HEK293 (cell line): ENCODE measurements at regions not wholly inside any gene's neighbourhood (a gene's known extent, or its start where the extent isn't known, plus 50 kb on each side); places are given as distances from the start of the nearest gene placed in this dataset.

Experiments
- CTCF ChIA-PET: fragments of 350-600 bp; formaldehyde crosslinking; extraction: SDS; loops from one replicate; lab custom pipeline; 2021; ENCODE audit warnings: antibody characterized with exemption; lab: Yijun Ruan, JAX
- POLR2A ChIA-PET: fragments of 300-600 bp; formaldehyde crosslinking; extraction: SDS; loops from one replicate; lab custom pipeline; 2020; ENCODE audit warnings: antibody characterized with exemption, inconsistent platforms; lab: Yijun Ruan, JAX
- H3K27ac ChIP-seq: fragments of 200-500 bp; sonication (Bioruptor generic); 2 replicates; pipeline ENCODE4 v1.5.1; 2014; ENCODE audit warnings: low read depth, low read length, control low read depth, inconsistent platforms; ENCODE audit errors: extremely low read depth
- H3K36me3 ChIP-seq, 2 experiments: fragments of 200-500 bp in 1 of 2; sonication (Bioruptor generic) in 1 of 2; 1 replicate in 1 of 2; 2 replicates in 1 of 2; pipeline ENCODE4 v1.5.1; 2014 to 2017; ENCODE audit warnings: inconsistent platforms in 2 of 2, low read length in 2 of 2; ENCODE audit not compliant: control insufficient read depth in 2 of 2, insufficient read depth in 1 of 2
- H3K4me1 ChIP-seq: fragments of 200-500 bp; sonication (Bioruptor generic); 2 replicates; pipeline ENCODE4 v1.5.1; 2014; ENCODE audit warnings: mild to moderate bottlenecking, low read length, inconsistent platforms; ENCODE audit not compliant: control insufficient read depth, insufficient read depth
- H3K4me3 ChIP-seq: 2 replicates; pipeline ENCODE4 v1.5.1; 2011; ENCODE audit warnings: low read depth, mild to moderate bottlenecking, control low read depth, low read length, moderate library complexity
- H3K9me3 ChIP-seq: fragments of 200-500 bp; sonication (Bioruptor generic); 2 replicates; pipeline ENCODE4 v1.5.1; 2014; ENCODE audit warnings: low read depth, low read length, inconsistent platforms; ENCODE audit not compliant: control insufficient read depth, insufficient read depth
- OVOL3 ChIP-seq: fragments of 450-650 bp; formaldehyde crosslinking; IDR thresholded peaks from 2 replicates; pipeline ENCODE4 v1.5.1; 2016; ENCODE audit warnings: missing biosample characterization, missing genetic modification characterization
- PRDM6 ChIP-seq: fragments of 450-650 bp; formaldehyde crosslinking; IDR thresholded peaks from 2 replicates; pipeline ENCODE4 v1.5.1; 2017; ENCODE audit warnings: missing biosample characterization, missing genetic modification characterization
- ZEB2 ChIP-seq: fragments of 450-650 bp; formaldehyde crosslinking; IDR thresholded peaks from 2 replicates; pipeline ENCODE4 v1.5.1; 2016; ENCODE audit warnings: missing biosample characterization, missing genetic modification characterization
- ZNF10 ChIP-seq: fragments of 450-650 bp; formaldehyde crosslinking; IDR thresholded peaks from 2 replicates; pipeline ENCODE4 v1.5.1; 2017; ENCODE audit warnings: missing biosample characterization, missing genetic modification characterization
- ZNF140 ChIP-seq: fragments of 450-650 bp; formaldehyde crosslinking; IDR thresholded peaks from 2 replicates; pipeline ENCODE4 v1.5.1; 2016; ENCODE audit warnings: missing biosample characterization, missing genetic modification characterization
- ZNF184 ChIP-seq: fragments of 450-650 bp; IDR thresholded peaks from 2 replicates; pipeline ENCODE4 v1.5.1; 2018; ENCODE audit warnings: missing biosample characterization, mild to moderate bottlenecking, missing genetic modification characterization
- ZNF211 ChIP-seq: fragments of 450-650 bp; formaldehyde crosslinking; IDR thresholded peaks from 2 replicates; pipeline ENCODE4 v1.5.1; 2016; ENCODE audit warnings: low read depth, missing biosample characterization, missing genetic modification characterization
- ZNF223 ChIP-seq: fragments of 450-650 bp; formaldehyde crosslinking; IDR thresholded peaks from 2 replicates; pipeline ENCODE4 v1.5.1; 2016; ENCODE audit warnings: missing biosample characterization, missing genetic modification characterization
- ZNF341 ChIP-seq: fragments of 450-650 bp; formaldehyde crosslinking; IDR thresholded peaks from 2 replicates; pipeline ENCODE4; 2016; ENCODE audit warnings: low read depth, missing biosample characterization, missing genetic modification characterization
- ZNF354C ChIP-seq: fragments of 450-650 bp; formaldehyde crosslinking; IDR thresholded peaks from 2 replicates; pipeline ENCODE4 v1.5.1; 2016; ENCODE audit warnings: missing biosample characterization, missing genetic modification characterization, low read depth, borderline replicate concordance
- ZNF544 ChIP-seq: fragments of 450-650 bp; formaldehyde crosslinking; IDR thresholded peaks from 2 replicates; pipeline ENCODE4 v1.5.0; 2017; ENCODE audit warnings: missing biosample characterization, missing genetic modification characterization
- ZNF596 ChIP-seq: fragments of 450-650 bp; IDR thresholded peaks from 2 replicates; pipeline ENCODE4 v1.5.0; 2018; ENCODE audit warnings: missing biosample characterization, mild to moderate bottlenecking, missing genetic modification characterization, moderate library complexity
- ZNF600 ChIP-seq: fragments of 450-650 bp; formaldehyde crosslinking; IDR thresholded peaks from 2 replicates; pipeline ENCODE4 v1.5.1; 2016; ENCODE audit warnings: missing biosample characterization, missing genetic modification characterization
- ZNF623 ChIP-seq: fragments of 450-650 bp; formaldehyde crosslinking; IDR thresholded peaks from 2 replicates; pipeline ENCODE4 v1.5.1; 2016; ENCODE audit warnings: missing biosample characterization, missing genetic modification characterization
- ZNF654 ChIP-seq: fragments of 450-650 bp; formaldehyde crosslinking; IDR thresholded peaks from 2 replicates; pipeline ENCODE4 v1.5.1; 2016; ENCODE audit warnings: low read depth, missing biosample characterization, missing genetic modification characterization
- ZNF707 ChIP-seq: fragments of 450-650 bp; formaldehyde crosslinking; IDR thresholded peaks from 2 replicates; pipeline ENCODE4 v1.5.1; 2016; ENCODE audit warnings: missing biosample characterization, missing genetic modification characterization
- ZNF768 ChIP-seq: fragments of 450-650 bp; formaldehyde crosslinking; IDR thresholded peaks from 2 replicates; pipeline ENCODE4 v1.5.1; 2018; ENCODE audit warnings: missing biosample characterization, mild to moderate bottlenecking, missing genetic modification characterization
- ZNF792 ChIP-seq: fragments of 450-650 bp; formaldehyde crosslinking; IDR thresholded peaks from 2 replicates; pipeline ENCODE4 v1.5.1; 2016; ENCODE audit warnings: missing biosample characterization, missing genetic modification characterization
- ZXDB ChIP-seq: fragments of 450-650 bp; formaldehyde crosslinking; IDR thresholded peaks from 2 replicates; pipeline ENCODE4 v1.5.1; 2016; ENCODE audit warnings: missing biosample characterization, missing genetic modification characterization
- TF ChIP-seq, protein P1 (sequence below): fragments of 450-650 bp; formaldehyde crosslinking; IDR thresholded peaks from 2 replicates; pipeline ENCODE4 v1.5.1; 2016; ENCODE audit warnings: missing biosample characterization, missing genetic modification characterization
- TF ChIP-seq, protein P2 (sequence below): fragments of 450-650 bp; formaldehyde crosslinking; IDR thresholded peaks from 2 replicates; pipeline ENCODE4 v1.5.1; 2016; ENCODE audit warnings: missing biosample characterization, missing genetic modification characterization
- TF ChIP-seq, protein P3 (sequence below): fragments of 450-650 bp; formaldehyde crosslinking; IDR thresholded peaks from 2 replicates; pipeline ENCODE4 v1.5.1; 2016; ENCODE audit warnings: missing biosample characterization, missing genetic modification characterization
- TF ChIP-seq, protein P4 (sequence below): fragments of 450-650 bp; formaldehyde crosslinking; conservative IDR thresholded peaks from 2 replicates; pipeline ENCODE4 v1.5.1; 2016; ENCODE audit warnings: low read depth, missing biosample characterization, missing genetic modification characterization

- no peak for TF ChIP-seq ZNF600 (tag by site-specific recombination)
- no peak for TF ChIP-seq ZNF184
- TF ChIP-seq ZNF354C (tag by site-specific recombination) = no peak
- TF ChIP-seq ZNF623 = no peak
- TF ChIP-seq, protein P1, sequence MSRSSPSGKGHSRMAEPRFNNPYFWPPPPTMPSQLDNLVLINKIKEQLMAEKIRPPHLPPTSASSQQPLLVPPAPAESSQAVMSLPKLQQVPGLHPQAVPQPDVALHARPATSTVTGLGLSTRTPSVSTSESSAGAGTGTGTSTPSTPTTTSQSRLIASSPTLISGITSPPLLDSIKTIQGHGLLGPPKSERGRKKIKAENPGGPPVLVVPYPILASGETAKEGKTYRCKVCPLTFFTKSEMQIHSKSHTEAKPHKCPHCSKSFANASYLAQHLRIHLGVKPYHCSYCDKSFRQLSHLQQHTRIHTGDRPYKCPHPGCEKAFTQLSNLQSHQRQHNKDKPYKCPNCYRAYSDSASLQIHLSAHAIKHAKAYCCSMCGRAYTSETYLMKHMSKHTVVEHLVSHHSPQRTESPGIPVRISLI (tag by site-specific recombination) = no peak
- no peak for TF ChIP-seq OVOL3
- no peak for TF ChIP-seq ZNF654 (tag by site-specific recombination)
Observed at GRCh38 chr18:40866013-40866645, 1088.9 kb upstream of the PIK3C3 start (continued).

DNA sequence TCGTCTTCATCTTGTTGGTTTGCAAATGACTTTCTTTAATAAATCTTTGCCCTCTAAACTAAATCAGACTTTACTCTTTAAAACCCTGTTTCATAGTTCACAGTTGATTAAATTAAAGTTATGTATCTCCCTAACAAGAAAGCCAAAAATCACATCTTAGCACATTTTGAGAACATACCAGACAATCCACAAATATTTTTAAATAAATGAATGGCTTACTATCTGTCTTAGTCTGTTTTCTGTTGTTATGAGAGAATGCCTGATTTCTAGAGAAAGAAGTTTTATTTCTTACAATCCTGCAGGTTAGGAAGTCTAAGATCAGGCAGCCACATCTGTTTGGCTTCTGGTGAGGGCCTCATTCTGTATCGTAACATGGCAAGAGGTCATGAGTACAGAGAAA is 1090.2 kb upstream of the PIK3C3 start:
- TF ChIP-seq ZNF211 (tag by site-specific recombination) (no peak), ZXDB (tag by site-specific recombination) (no peak), ZNF341 (tag by site-specific recombination) (no peak), ZNF544 (no peak), ZNF223 (tag by site-specific recombination) (no peak), ZNF792 (tag by site-specific recombination) (no peak), ZEB2 (tag by site-specific recombination) (no peak), ZNF596 (tag by site-specific recombination) (no peak), ZNF707 (tag by site-specific recombination) (no peak), ZNF10 (no peak), ZNF768 (tag by site-specific recombination) (no peak), PRDM6 (tag by site-specific recombination) (no peak), ZNF140 (tag by site-specific recombination) (no peak)
- TF ChIP-seq, protein P2, sequence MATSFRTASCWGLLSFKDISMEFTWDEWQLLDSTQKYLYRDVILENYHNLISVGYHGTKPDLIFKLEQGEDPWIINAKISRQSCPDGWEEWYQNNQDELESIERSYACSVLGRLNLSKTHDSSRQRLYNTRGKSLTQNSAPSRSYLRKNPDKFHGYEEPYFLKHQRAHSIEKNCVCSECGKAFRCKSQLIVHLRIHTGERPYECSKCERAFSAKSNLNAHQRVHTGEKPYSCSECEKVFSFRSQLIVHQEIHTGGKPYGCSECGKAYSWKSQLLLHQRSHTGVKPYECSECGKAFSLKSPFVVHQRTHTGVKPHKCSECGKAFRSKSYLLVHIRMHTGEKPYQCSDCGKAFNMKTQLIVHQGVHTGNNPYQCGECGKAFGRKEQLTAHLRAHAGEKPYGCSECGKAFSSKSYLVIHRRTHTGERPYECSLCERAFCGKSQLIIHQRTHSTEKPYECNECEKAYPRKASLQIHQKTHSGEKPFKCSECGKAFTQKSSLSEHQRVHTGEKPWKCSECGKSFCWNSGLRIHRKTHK (tag by site-specific recombination) = no peak
- TF ChIP-seq, protein P3, sequence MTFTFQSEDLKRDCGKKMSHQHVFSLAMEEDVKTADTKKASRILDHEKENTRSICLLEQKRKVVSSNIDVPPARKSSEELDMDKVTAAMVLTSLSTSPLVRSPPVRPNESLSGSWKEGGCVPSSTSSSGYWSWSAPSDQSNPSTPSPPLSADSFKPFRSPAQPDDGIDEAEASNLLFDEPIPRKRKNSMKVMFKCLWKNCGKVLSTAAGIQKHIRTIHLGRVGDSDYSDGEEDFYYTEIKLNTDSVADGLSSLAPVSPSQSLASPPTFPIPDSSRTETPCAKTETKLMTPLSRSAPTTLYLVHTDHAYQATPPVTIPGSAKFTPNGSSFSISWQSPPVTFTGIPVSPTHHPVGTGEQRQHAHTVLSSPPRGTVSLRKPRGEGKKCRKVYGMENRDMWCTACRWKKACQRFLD = no peak
- TF ChIP-seq, protein P4, sequence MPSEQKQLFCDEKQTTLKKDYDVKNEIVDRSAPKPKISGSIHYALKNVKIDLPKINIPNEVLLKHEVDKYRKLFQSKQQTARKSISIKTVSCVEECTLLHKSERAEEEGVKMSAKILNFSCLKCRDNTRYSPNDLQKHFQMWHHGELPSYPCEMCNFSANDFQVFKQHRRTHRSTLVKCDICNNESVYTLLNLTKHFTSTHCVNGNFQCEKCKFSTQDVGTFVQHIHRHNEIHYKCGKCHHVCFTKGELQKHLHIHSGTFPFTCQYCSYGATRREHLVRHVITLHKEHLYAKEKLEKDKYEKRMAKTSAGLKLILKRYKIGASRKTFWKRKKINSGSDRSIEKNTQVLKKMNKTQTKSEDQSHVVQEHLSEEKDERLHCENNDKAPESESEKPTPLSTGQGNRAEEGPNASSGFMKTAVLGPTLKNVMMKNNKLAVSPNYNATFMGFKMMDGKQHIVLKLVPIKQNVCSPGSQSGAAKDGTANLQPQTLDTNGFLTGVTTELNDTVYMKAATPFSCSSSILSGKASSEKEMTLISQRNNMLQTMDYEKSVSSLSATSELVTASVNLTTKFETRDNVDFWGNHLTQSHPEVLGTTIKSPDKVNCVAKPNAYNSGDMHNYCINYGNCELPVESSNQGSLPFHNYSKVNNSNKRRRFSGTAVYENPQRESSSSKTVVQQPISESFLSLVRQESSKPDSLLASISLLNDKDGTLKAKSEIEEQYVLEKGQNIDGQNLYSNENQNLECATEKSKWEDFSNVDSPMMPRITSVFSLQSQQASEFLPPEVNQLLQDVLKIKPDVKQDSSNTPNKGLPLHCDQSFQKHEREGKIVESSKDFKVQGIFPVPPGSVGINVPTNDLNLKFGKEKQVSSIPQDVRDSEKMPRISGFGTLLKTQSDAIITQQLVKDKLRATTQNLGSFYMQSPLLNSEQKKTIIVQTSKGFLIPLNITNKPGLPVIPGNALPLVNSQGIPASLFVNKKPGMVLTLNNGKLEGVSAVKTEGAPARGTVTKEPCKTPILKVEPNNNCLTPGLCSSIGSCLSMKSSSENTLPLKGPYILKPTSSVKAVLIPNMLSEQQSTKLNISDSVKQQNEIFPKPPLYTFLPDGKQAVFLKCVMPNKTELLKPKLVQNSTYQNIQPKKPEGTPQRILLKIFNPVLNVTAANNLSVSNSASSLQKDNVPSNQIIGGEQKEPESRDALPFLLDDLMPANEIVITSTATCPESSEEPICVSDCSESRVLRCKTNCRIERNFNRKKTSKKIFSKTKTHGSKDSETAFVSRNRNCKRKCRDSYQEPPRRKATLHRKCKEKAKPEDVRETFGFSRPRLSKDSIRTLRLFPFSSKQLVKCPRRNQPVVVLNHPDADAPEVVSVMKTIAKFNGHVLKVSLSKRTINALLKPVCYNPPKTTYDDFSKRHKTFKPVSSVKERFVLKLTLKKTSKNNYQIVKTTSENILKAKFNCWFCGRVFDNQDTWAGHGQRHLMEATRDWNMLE (tag by site-specific recombination) = no peak
- H3K9me3 ChIP-seq = no peaks in the 10 kb centered on the region
- no peaks in the 10 kb centered on the region for H3K36me3 ChIP-seq
- ChIA-PET POLR2A (no interaction called here), CTCF (interaction anchor here (1.3 kb wide), 1 partner anchor 9 kb away, joined by 3 read pairs; no protein-coding TSS in a partner anchor)
- no peaks in the 10 kb centered on the region for H3K4me1 ChIP-seq
- H3K27ac ChIP-seq = no peak overlapping the region
- no peak overlapping the region for H3K4me3 ChIP-seq
